ENCODE measurements at regions not wholly inside any gene's neighbourhood (a gene's known extent, or its start where the extent isn't known, plus 50 kb on each side); places are given as distances from the start of the nearest gene placed in this dataset.

- TF ChIP-seq REST (IDR thresholded peaks at IDR 0.05), result no peak
These were observed 510.9 kb downstream of the PTPRU start (continued) for GRCh38 chr1:29747196-29747595.

- FAIRE-seq, result no peak
- TF ChIP-seq KDM5A (IDR thresholded peaks at IDR 0.05) (no peak), POLR2A (IDR thresholded peaks at IDR 0.05; ENCODE audit: low read length) (no peak), ATOH8 (CRISPR knock-in tag; IDR thresholded peaks at IDR 0.05; ENCODE audit: low read depth) (no peak), HOXA7 (CRISPR knock-in tag; IDR thresholded peaks at IDR 0.05) (no peak), FOSB (CRISPR knock-in tag; IDR thresholded peaks at IDR 0.05) (no peak), KDM1A (IDR thresholded peaks at IDR 0.05; ENCODE audit: low read depth) (no peak), MAZ (IDR thresholded peaks at IDR 0.05; ENCODE audit: borderline replicate concordance, low read depth, low read length) (no peak), NFE2L2 (conservative IDR thresholded peaks at IDR 0.05; ENCODE audit: low read length) (no peak), USF2 (IDR thresholded peaks at IDR 0.05) (no peak), MAFK (IDR thresholded peaks at IDR 0.05; ENCODE audit: partially characterized antibody) (no peak), FOSL2 (IDR thresholded peaks at IDR 0.05) (no peak), FOSL2 (CRISPR knock-in tag; IDR thresholded peaks at IDR 0.05) (no peak), PHF8 (IDR thresholded peaks at IDR 0.05; ENCODE audit: borderline replicate concordance, low read depth) (no peak)
- CTCF ChIA-PET, result interaction anchor here (2.2 kb wide), 1 partner anchor 12 kb away, joined by 6 read pairs; no protein-coding TSS in a partner anchor
These were observed 509.8 kb downstream of the PTPRU start for GRCh38 chr1:29746076-29746665.

GRCh38 chr1:29744684-29745490, 508.6 kb downstream of the PTPRU start:
- ChIA-PET CTCF (interaction anchor here (2.2 kb wide), 1 partner anchor 13 kb away, joined by 6 read pairs; no protein-coding TSS in a partner anchor), POLR2A (no interaction called here)
- FAIRE-seq (no peak), ATAC-seq (no peak), DNase-seq (ENCODE audit: low read depth in 1 of 2, low spot score in 1 of 2) (no peak)
- Histone ChIP-seq H3K4me1 (no peaks in the 10 kb centered on the region), H3K4me3 (no peak overlapping the region), H3K9me3 (no peaks in the 10 kb centered on the region), H3K4me2 (no peak overlapping the region), H3K27ac (no peak overlapping the region)
- WGBS (ENCODE audit: missing lambda C conversion rate), result 32% methylated on average over 5 of the region's 6 CpGs
- TF ChIP-seq HOXA7 (CRISPR knock-in tag; IDR thresholded peaks at IDR 0.05), result no peak
- no peak for TF ChIP-seq ESRRA (IDR thresholded peaks at IDR 0.05; ENCODE audit: borderline replicate concordance, low read length)
- no peak for TF ChIP-seq JUNB (IDR thresholded peaks at IDR 0.05)
- no peak for TF ChIP-seq TP53 (CRISPR knock-in tag; IDR thresholded peaks at IDR 0.05)
- TF ChIP-seq ZNF302 (CRISPR knock-in tag; IDR thresholded peaks at IDR 0.05), result no peak
- no peak for TF ChIP-seq MYC (IDR thresholded peaks at IDR 0.05; ENCODE audit: borderline replicate concordance, low read length)
- no peak for TF ChIP-seq HOXB13 (CRISPR knock-in tag; IDR thresholded peaks at IDR 0.05; ENCODE audit: low read depth)
- TF ChIP-seq RARB (CRISPR knock-in tag; IDR thresholded peaks at IDR 0.05), result no peak
- no peak for TF ChIP-seq KDM5A (IDR thresholded peaks at IDR 0.05)

More at GRCh38 chr1:29746076-29746665, 509.8 kb downstream of the PTPRU start:
- Histone ChIP-seq H3K9me3 (no peaks in the 10 kb centered on the region), H3K4me2 (no peak overlapping the region), H3K4me3 (no peak overlapping the region), H3K4me1 (no peaks in the 10 kb centered on the region), H3K27ac (no peak overlapping the region)
- DNase-seq (ENCODE audit: low read depth in 1 of 2, low spot score in 1 of 2) (no peak), ATAC-seq (no peak)
- WGBS (ENCODE audit: missing lambda C conversion rate), result 61% methylated on average over 3 of the region's 5 CpGs
- POLR2A ChIA-PET, result no interaction called here
